Prostate gland (tissue), 2 donors: ENCODE measurements at regions not wholly inside any gene's neighbourhood (a gene's known extent, or its start where the extent isn't known, plus 50 kb on each side); places are given as distances from the start of the nearest gene placed in this dataset.
"Not testable (repeated sequence)": the region's sequence is repeated elsewhere in the genome, so short reads cannot be mapped to it uniquely, and the experiment has no call there.

Experiments
- DNase-seq: peaks from one replicate; pipeline ENCODE4 v3.0.0-alpha.2; 2019; ENCODE audit warnings: low spot score
- H3K27ac ChIP-seq, 2 donors: fragments of 200-600 bp; sonication (generic); 2 replicates each; pipeline ENCODE4 v1.5.1; 2017 to 2019
- H3K27me3 ChIP-seq: fragments of 200-600 bp; sonication (generic); replicated peaks from 2 replicates; pipeline ENCODE4 v1.5.1; 2019; ENCODE audit not compliant: insufficient read depth
- H3K36me3 ChIP-seq, 2 donors: fragments of 200-600 bp; sonication (generic); 1 replicate in 1 of 2; 2 replicates in 1 of 2; pipeline versions ENCODE4 v1.5.1 to v1.8.1; 2017 to 2019
- H3K4me1 ChIP-seq: fragments of 200-600 bp; sonication (generic); replicated peaks from 2 replicates; pipeline ENCODE4 v1.5.1; 2019
- H3K4me3 ChIP-seq, 2 donors: fragments of 200-600 bp; sonication (generic); 2 replicates each; pipeline ENCODE4 v1.5.1; 2017 to 2019
- H3K9me3 ChIP-seq: fragments of 200-600 bp; sonication (generic); 2 replicates; pipeline ENCODE4 v1.5.1; 2017
- POLR2A ChIP-seq: fragments of 450-650 bp; IDR thresholded peaks from one replicate; pipeline ENCODE4 v1.6.1; 2016; ENCODE audit warnings: antibody characterized with exemption, mild to moderate bottlenecking
- POLR2AphosphoS5 ChIP-seq: sonication (generic); formaldehyde crosslinking; IDR thresholded peaks from one replicate; pipeline ENCODE4 v1.6.1; 2017; ENCODE audit warnings: antibody characterized with exemption
- WGBS: methylation state at CpG from one replicate; pipeline ENCODE4 v1.1.5; 2018; 5-methylcytosine and 5-hydroxymethylcytosine counted together
- intact Hi-C: fragments of 100-400 bp; cut with DNase I; formaldehyde crosslinking; loops from one replicate; pipeline ENCODE4 v1.14.2; 2022
- TF ChIP-seq, protein P1 (sequence below), 4 experiments: fragments of 200-600 bp in 2 of 4; fragments of 450-650 bp in 2 of 4; sonication (generic) in 2 of 4; IDR thresholded peaks; 1 replicate in 3 of 4; 2 replicates in 1 of 4; pipeline ENCODE4 v1.5.1; 2016 to 2019; ENCODE audit warnings: antibody characterized with exemption in 4 of 4, mild to moderate bottlenecking in 2 of 4, moderate library complexity in 2 of 4

DNA sequence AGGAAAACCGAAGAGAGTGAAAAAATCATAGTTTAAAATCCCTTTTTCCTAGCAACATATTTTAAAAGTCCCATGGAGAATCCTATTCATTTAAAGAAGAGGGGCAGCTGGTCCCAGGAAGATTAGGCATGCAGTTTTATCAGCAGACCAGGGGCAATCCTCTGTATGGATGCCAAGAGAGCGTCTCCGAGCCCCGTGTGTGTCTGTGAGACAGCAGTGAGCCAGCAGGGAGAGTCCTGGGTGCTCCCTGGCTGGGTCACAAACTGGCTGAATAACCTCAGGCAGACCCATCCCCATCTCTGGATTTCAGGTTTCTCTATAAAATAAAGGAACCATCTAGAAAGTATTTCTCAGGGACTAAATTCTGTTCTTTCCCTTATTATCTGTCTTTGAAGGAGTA, 128.2 kb upstream of the RIOK3 start:
- 79% methylated on average over 4 of the region's 4 CpGs for WGBS
- Histone ChIP-seq H3K27me3 (no peaks in the 10 kb centered on the region), H3K36me3 (no peaks in the 10 kb centered on the region), H3K4me3 (no peak overlapping the region), H3K9me3 (no peaks in the 10 kb centered on the region), H3K4me1 (no peaks in the 10 kb centered on the region), H3K27ac (no peak overlapping the region)
- TF ChIP-seq POLR2A (no peak), POLR2AphosphoS5 (no peak)
- TF ChIP-seq, protein P1, sequence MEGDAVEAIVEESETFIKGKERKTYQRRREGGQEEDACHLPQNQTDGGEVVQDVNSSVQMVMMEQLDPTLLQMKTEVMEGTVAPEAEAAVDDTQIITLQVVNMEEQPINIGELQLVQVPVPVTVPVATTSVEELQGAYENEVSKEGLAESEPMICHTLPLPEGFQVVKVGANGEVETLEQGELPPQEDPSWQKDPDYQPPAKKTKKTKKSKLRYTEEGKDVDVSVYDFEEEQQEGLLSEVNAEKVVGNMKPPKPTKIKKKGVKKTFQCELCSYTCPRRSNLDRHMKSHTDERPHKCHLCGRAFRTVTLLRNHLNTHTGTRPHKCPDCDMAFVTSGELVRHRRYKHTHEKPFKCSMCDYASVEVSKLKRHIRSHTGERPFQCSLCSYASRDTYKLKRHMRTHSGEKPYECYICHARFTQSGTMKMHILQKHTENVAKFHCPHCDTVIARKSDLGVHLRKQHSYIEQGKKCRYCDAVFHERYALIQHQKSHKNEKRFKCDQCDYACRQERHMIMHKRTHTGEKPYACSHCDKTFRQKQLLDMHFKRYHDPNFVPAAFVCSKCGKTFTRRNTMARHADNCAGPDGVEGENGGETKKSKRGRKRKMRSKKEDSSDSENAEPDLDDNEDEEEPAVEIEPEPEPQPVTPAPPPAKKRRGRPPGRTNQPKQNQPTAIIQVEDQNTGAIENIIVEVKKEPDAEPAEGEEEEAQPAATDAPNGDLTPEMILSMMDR (IDR thresholded peaks at IDR 0.05): no peak
- intact Hi-C loops: no loop called here
- DNase-seq: no peak

DNA sequence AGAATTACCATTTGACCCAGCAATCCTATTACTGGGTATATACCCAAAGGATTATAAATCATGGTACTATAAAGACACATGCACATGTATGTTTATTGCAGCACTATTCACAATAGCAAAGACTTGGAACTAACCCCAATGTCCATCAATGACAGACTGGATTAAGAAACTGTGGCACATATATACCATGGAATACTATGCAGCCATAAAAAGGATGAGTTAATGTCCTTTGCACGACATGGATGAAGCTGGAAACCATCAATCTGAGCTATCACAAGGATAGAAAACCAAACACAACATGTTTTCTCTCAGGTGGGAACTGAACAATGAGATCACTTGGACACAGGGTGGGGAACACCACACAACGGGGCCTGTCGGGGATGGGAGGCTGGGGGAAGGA, 123.4 kb upstream of the RIOK3 start:
- H3K27ac ChIP-seq, H3K36me3 ChIP-seq, intact Hi-C loops, H3K9me3 ChIP-seq, DNase-seq, H3K4me1 ChIP-seq, H3K4me3 ChIP-seq, H3K27me3 ChIP-seq: not testable (repeated sequence)
- WGBS: 96% methylated on average over 3 of the region's 3 CpGs

DNA sequence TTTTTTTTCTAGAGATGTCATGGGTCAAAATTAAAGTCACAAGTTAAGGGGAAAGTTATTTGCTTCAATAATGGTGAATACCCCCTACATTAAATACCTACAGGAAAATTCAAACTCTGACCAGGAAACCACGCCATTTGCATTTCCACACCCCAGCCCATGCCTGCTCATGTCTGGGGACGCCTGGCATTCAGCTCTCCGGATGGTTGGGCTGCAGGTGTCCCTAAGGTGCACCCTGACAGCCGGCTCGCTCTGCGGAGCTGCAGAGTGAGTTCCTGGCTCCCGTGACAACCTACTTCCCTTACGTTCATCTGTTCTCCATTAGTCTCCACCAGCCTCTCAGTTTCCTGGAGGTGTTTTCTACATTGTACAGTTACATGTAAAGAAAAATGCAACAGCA, 122.7 kb upstream of the RIOK3 start:
- Histone ChIP-seq H3K4me1 (no peaks in the 10 kb centered on the region), H3K27ac (peak overlapping the region; percentile 44 to 56), H3K36me3 (no peaks in the 10 kb centered on the region), H3K9me3 (no peaks in the 10 kb centered on the region), H3K27me3 (no peaks in the 10 kb centered on the region), H3K4me3 (no peak overlapping the region)
- intact Hi-C loops: no loop called here
- TF ChIP-seq POLR2A: no peak
- TF ChIP-seq, protein P1 (IDR thresholded peaks at IDR 0.05): no peak
- TF ChIP-seq POLR2AphosphoS5: no peak
- DNase-seq: no peak
- WGBS: 72% methylated on average over 8 of the region's 8 CpGs

DNA sequence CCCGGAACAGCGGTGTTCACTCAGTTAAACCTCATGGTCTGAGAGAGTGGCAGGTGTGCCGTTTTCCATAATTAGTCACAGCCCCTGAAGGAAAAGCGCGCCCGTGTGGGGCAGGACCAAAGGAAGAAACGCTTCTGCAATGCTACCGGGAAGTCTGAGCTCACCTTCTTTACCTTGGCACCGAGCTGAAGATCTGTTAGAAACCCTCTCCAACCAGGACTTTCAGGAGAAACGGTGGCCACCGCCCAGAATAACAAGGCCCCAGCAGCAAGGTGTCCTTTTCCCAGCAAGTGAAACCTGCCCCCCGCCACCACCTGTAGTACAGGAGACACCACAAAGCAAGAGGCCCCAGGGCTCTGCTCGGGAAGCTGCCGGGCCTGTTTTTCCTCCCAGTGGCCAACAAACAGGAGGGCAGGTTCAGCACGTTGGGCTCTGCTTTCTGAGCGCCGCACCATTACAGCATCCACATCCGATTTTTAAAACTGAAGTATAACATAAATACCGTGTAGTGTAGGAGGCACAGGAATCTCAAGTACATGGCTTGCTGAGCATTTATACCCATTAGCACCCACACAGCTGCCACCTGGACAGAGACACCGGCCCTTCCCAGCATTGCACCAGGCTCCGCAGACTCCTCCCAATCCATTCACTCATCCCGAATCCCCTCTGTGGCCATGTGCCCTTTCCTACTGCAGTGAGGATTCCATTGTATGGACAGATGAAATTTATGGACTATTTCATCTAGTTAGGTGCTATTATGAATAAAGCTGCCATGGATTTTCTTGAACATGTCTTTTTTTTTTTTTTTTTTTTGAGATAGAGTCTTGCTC, 121.8 kb upstream of the RIOK3 start:
- Histone ChIP-seq H3K9me3 (no peaks in the 10 kb centered on the region), H3K4me3 (no peak overlapping the region), H3K27ac (peak overlapping the region; percentile 44 to 56), H3K36me3 (no peaks in the 10 kb centered on the region), H3K27me3 (no peaks in the 10 kb centered on the region), H3K4me1 (no peaks in the 10 kb centered on the region)
- peak; percentile 84 for DNase-seq
- TF ChIP-seq POLR2AphosphoS5: peak; percentile 54
- TF ChIP-seq, protein P1 (IDR thresholded peaks at IDR 0.05): peak in 1 of 4 experiments; percentile 19
- no peak for TF ChIP-seq POLR2A
- whole genome bisulfite sequencing: 51% methylated on average over 22 of the region's 22 CpGs
- intact Hi-C loops: no loop called here

DNA sequence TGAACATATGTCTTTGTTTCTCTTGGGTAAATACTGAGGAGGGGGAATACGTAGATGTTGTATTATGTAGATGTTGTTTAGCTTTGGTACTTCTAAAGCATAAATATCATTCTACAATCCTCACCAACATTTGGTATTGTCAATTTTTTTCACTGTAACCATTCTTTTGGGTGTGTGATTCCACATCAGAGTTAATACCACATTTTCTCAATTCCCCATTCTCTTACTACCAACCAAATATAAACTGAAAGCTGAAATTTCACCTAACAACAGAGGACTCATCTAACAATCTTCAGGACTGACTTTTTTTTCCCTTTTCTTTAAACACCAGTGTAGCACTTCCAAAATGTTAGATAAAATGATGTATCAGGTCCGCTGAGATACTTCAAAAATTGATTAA, 120.7 kb upstream of the RIOK3 start:
- H3K4me3 ChIP-seq: no peak overlapping the region
- no peaks in the 10 kb centered on the region for H3K4me1 ChIP-seq
- DNase-seq: no peak
- intact Hi-C loops: no loop called here
- H3K27ac ChIP-seq: no peak overlapping the region
- no peak for TF ChIP-seq POLR2A
- TF ChIP-seq POLR2AphosphoS5: no peak
- TF ChIP-seq, protein P1 (IDR thresholded peaks at IDR 0.05): no peak
- no peaks in the 10 kb centered on the region for H3K9me3 ChIP-seq
- H3K27me3 ChIP-seq: no peaks in the 10 kb centered on the region
- 92% methylated on average over 2 of the region's 2 CpGs for WGBS
- H3K36me3 ChIP-seq: no peaks in the 10 kb centered on the region
